ELF-1 (cell line): ENCODE measurements at regions not wholly inside any gene's neighbourhood (a gene's known extent, or its start where the extent isn't known, plus 50 kb on each side); places are given as distances from the start of the nearest gene placed in this dataset.
"Not testable (repeated sequence)": the region's sequence is repeated elsewhere in the genome, so short reads cannot be mapped to it uniquely, and the experiment has no call there.

Source experiments
- DNase-seq: peaks from one replicate; pipeline ENCODE4 v3.0.0-alpha.2; 2016; ENCODE audit warnings: low read depth, low spot score

DNA sequence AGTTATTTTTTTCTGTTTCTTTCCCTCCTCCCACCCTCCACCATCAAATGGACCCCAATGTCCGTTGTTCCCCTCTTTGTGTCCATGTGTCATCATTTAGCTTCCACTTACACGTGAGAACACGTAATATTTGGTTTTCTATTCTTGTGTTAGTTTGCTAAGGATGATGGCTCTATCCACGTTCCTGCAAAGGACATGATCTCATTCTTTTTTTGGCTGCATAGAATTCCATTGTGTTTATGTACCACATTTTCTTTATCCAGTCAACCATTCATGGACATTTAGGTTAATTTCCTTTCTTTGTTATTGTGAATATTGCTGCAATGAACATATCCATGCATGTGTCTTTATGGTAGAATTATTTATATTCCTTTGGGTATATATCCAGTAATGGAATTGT is 91.3 kb upstream of the TNP1 start:
- no peak for DNase-seq

DNA sequence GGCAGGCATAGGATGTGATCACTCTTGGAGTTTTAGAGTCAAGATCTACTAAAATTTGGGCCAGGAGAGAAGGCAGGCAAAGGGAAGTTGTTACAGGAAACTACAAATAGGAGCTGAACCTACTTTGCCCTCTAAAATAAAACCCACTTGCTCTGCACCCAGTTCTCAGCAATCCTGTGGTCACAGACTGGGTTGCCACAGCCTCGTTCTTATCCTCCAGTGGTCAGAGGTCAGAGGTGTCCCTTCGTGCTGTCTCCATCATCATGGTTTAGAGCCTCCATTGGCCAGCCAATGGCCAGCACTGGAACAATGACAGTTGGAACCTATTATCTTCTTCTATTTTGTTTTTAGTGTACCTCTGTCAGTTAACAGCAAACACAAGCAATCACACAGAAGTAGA is 90.7 kb upstream of the TNP1 start:
- DNase-seq, result no peak

DNA sequence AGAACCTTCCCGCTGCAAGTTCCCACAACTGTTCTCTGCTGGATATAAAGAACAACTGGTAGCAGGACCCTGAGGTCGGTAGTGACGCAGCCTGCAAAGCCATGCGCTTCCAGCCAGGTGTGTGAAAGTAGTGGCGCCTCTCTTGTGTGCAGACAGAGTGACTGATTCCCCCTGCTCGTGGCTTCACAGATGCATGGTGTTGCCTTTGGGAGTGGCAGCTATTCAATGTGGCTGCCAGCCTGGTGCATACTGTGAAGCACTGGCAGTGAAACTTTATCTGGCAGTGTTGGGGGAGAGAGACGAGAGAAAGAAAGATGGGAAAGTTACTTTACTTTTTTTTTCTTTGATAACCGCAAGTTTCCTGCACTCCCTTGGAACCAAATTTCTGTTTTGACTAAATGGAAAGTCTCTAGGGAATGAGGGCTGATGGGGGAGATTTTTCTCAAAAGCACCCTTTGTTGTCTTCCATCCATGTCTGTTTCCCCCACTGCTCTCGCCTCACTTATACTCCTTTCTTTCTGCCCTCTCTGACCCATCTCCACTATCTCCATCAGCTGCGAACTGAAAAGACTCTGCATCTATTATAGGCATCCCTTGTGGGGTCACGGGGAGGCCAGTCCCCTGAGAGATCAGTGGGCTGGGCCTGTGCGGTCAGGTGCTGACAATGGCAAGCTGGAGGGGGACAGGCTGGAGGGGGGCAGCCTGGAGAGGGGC is 90.0 kb upstream of the TNP1 start:
- DNase-seq, result no peak

- DNase-seq, result no peak
Measured at GRCh38 chr2:216947055-216947454, 87.2 kb upstream of the TNP1 start.

- no peak for DNase-seq
Measured at GRCh38 chr2:216944733-216945132, 84.9 kb upstream of the TNP1 start.

- no peak for DNase-seq
Measured at GRCh38 chr2:216943109-216943508, 83.2 kb upstream of the TNP1 start.

GRCh38 chr2:216942465-216942864 is 82.6 kb upstream of the TNP1 start:
- DNase-seq, result no peak

GRCh38 chr2:216942016-216942415 is 82.2 kb upstream of the TNP1 start:
- no peak for DNase-seq

- DNase-seq, result peak; percentile 41
Measured at GRCh38 chr2:216936954-216937357, 77.1 kb upstream of the TNP1 start.

DNA sequence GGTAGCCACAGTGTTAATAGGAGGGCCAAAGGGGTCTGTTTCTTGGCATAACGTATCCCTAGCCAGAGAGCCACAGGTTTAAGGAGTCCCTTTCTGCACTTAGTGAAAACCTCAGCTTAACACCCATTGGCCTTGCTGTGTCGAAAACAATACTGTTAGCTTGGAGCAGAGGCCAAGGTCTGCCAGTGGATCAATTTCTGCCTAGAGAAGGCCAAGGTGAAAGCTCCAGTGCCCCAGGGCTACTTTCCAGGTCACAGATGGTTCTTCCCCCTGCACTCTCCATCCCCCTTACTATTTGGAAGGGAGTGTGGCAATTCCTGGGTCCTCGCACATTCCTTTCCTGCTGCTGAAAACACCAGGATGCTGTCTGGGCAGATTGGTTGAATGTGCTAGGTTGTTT is 74.8 kb upstream of the TNP1 start:
- no peak for DNase-seq

DNA sequence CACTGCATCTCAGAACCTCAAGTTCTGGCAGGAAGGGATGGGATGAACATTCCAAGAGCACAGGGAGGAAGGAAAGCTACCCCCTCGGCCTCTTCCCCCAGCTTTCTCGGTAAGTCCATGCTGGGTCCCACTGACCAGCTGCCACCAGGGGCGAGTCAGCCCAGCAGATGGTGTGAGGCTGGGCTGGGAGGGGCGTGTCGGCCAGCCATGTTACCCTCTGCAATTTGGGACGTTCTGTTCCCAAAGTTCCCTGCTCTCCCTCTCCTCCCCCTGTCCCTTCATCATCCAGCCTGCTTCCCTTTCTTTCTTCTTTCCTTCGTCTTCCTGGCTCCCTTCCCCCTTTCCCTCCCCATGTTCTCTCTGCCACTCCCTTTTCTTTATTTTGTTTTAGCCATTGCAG is 74.3 kb upstream of the TNP1 start:
- no peak for DNase-seq

GRCh38 chr2:216932863-216933548 is 73.1 kb upstream of the TNP1 start:
- DNase-seq, result no peak

- no peak for DNase-seq
Measured at GRCh38 chr2:216932113-216932862, 72.4 kb upstream of the TNP1 start.

DNA sequence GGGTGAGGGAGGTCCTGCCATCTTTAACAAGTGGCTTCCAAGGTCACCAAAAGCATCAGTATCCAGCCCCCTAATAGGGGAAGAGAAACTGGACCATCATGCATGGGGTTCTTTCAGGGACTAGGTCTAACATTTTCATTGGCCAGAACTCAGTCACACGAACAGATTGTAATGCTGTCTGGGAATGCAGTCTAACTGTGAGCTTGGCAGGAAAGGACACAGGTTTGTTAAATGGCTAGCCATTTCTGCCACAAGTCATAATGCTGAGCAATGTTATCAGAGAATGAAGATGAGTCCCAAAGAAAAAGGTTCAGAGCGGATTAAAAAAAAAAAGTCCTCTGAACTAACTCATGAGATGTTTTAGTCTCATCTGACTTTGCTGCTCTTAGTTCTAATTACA is 70.9 kb upstream of the TNP1 start:
- DNase-seq, result no peak

GRCh38 chr2:216929338-216929737 is 69.5 kb upstream of the TNP1 start:
- not testable (repeated sequence) for DNase-seq

DNA sequence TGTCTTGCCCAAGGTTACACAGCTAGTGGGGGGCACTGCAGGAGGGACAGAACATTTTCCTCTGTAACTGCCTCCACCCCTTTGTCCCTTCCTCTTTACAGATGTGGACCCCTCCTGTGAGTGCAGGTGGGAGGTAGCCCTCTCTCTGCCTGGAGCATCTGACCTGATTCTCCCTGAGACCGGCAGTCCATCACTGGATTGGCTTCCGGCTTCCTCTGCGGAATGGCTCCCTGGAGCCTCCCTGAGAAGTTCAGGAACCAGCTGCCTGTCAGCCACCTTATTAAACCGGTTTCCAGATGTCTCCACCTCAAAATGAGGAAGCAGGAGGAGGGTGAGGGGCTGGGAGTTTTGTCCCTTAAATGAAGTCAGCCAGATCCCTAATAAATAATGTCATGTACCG is 67.3 kb upstream of the TNP1 start:
- no peak for DNase-seq

DNA sequence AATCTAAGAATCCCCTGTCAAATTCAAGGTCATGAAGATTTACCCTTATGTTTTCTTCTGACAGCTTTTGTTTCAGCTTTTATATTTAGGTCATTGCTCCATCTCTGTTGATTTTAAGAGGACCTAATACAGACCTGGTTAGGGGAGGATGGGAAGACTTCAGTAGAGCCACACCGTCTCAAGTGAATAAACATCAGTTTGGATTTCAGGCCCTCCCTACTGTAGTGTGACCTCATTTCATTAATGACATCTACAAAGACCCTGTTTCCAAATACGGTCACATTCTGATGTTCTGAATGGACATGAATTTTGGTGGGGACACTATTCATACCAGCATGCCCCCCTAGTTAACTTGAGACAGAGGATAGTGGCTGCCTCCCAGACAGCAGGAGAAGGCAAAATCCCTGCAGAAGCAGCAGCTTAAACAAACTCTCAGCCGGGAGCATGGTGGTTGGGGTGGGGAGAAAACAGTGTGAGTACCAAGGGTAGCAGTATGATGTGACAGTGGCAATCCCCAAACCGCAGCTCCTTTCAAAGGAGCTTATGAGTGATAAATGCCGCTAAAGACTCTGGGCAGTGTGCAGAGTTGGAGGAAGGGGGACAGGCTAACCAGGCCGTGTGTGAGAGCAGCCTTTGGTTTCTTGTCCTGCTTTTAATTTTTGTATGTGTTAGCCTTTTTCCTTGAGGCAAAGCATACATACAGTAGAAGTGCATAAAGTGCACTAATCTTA is 65.9 kb upstream of the TNP1 start:
- DNase-seq, result no peak

- no peak for DNase-seq
Measured at GRCh38 chr2:216925006-216925405, 65.1 kb upstream of the TNP1 start.

DNA sequence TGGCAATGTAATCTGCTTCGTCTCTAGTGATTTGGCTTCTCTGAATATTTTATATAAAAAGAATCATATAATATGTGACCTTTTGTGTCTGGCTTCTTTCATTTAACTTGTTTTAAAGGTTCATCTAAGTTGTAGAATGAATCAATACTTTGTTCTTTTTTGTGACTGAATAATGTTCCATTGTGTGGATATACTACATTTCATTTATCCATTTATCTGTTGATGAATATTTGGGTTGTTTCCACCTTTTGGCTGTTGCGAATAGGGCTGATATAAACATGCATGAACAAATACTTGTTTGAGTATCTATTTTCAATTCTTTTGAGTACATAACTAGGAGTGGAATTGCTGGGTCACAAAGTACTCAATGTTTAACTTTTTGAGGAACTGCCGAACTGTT is 63.8 kb upstream of the TNP1 start:
- DNase-seq, result no peak

- no peak for DNase-seq
Measured at GRCh38 chr2:216922175-216922780, 62.4 kb upstream of the TNP1 start.

GRCh38 chr2:216920937-216921456 is 61.1 kb upstream of the TNP1 start:
- no peak for DNase-seq
